Peyer's patch (tissue), 4 donors: ENCODE measurements at regions not wholly inside any gene's neighbourhood (a gene's known extent, or its start where the extent isn't known, plus 50 kb on each side); places are given as distances from the start of the nearest gene placed in this dataset.

ENCODE experiments used
- POLR2A ChIP-seq, 2 donors: fragments of 450-650 bp; IDR thresholded peaks; one replicate each; pipeline ENCODE4 v1.5.1; 2017; ENCODE audit warnings: antibody characterized with exemption in 2 of 2, mild to moderate bottlenecking in 2 of 2, moderate library complexity in 2 of 2
- TF ChIP-seq, protein P1 (sequence below), 6 experiments: fragments of 450-650 bp in 4 of 6; fragments of 200-600 bp in 2 of 6; sonication (generic) in 1 of 6; IDR thresholded peaks; one replicate each; pipeline ENCODE4 v1.5.1; 2017 to 2019; ENCODE audit warnings: antibody characterized with exemption in 6 of 6, mild to moderate bottlenecking in 3 of 6, moderate library complexity in 1 of 6

DNA sequence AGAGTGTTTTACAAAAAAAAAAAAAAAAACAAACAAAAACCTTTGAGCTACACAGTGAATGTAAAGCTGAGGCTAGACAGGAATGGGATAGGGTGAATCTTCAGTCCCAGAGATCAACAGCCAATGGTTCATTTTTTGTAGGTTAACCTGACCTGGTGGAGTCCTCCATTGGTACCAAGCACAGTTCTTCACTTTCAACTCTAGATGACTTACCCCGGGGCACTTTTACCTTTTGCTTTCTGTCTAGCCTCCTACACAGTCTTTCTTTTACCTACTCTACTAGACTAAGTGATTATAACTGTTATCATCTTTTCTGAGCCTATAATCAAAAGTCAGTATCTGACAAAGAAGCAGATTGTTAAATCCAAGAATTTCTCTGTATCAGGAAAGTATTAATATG is 50.9 kb downstream of the ANXA2R start:
- TF ChIP-seq, protein P1, sequence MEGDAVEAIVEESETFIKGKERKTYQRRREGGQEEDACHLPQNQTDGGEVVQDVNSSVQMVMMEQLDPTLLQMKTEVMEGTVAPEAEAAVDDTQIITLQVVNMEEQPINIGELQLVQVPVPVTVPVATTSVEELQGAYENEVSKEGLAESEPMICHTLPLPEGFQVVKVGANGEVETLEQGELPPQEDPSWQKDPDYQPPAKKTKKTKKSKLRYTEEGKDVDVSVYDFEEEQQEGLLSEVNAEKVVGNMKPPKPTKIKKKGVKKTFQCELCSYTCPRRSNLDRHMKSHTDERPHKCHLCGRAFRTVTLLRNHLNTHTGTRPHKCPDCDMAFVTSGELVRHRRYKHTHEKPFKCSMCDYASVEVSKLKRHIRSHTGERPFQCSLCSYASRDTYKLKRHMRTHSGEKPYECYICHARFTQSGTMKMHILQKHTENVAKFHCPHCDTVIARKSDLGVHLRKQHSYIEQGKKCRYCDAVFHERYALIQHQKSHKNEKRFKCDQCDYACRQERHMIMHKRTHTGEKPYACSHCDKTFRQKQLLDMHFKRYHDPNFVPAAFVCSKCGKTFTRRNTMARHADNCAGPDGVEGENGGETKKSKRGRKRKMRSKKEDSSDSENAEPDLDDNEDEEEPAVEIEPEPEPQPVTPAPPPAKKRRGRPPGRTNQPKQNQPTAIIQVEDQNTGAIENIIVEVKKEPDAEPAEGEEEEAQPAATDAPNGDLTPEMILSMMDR (IDR thresholded peaks at IDR 0.05), result no peak
- no peak for TF ChIP-seq POLR2A (IDR thresholded peaks at IDR 0.05)
